Adrenal gland (tissue), 9 donors: ENCODE measurements at regions not wholly inside any gene's neighbourhood (a gene's known extent, or its start where the extent isn't known, plus 50 kb on each side); places are given as distances from the start of the nearest gene placed in this dataset.

Experiments used
- DNase-seq, 7 donors: peaks; one replicate each; pipeline ENCODE4 v3.0.0-alpha.2; 2019 to 2020
- H3K27ac ChIP-seq, 5 donors: fragments of 200-600 bp; sonication (generic) in 4 of 5; 1 replicate in 3 of 5; 2 replicates in 2 of 5; pipeline versions ENCODE4 v1.5.1 to v1.8.0; 2016 to 2020; ENCODE audit warnings: mild to moderate bottlenecking in 1 of 5
- H3K27me3 ChIP-seq: fragments of 200-600 bp; 2 replicates; pipeline ENCODE4 v1.8.0; 2021
- H3K36me3 ChIP-seq, 2 donors: fragments of 200-600 bp; replicated peaks in 1 of 2; 1 replicate in 1 of 2; 2 replicates in 1 of 2; pipeline versions ENCODE4 v1.5.1 to v1.8.0; 2018 to 2022
- H3K4me1 ChIP-seq, 2 donors: fragments of 200-600 bp; replicated peaks in 1 of 2; 1 replicate in 1 of 2; 2 replicates in 1 of 2; pipeline versions ENCODE4 v1.5.1 to v1.8.0; 2018 to 2021
- H3K4me3 ChIP-seq, 4 donors: fragments of 200-600 bp; sonication (generic) in 3 of 4; one replicate each; pipeline ENCODE4 v1.5.1; 2016 to 2018
- H3K9me3 ChIP-seq, 3 donors: fragments of 200-600 bp; sonication (generic) in 1 of 3; replicated peaks in 1 of 3; 1 replicate in 2 of 3; 2 replicates in 1 of 3; pipeline versions ENCODE4 v1.5.1 to v1.8.0; 2016 to 2021
- POLR2A ChIP-seq, 2 donors: fragments of 450-650 bp; IDR thresholded peaks; one replicate each; pipeline ENCODE4 v1.6.1; 2017; ENCODE audit warnings: antibody characterized with exemption in 2 of 2, mild to moderate bottlenecking in 2 of 2, moderate library complexity in 1 of 2
- WGBS, 4 donors: extraction: QIAGEN DNeasy Blood & Tissue Kit in 2 of 4; methylation state at CpG; one replicate each; pipeline versions ENCODE4 v1.1.5 to v1.1.7; 2013 to 2017; 5-methylcytosine and 5-hydroxymethylcytosine counted together
- intact Hi-C, 2 donors: fragments of 100-400 bp; cut with DNase I; formaldehyde crosslinking; loops; one replicate each; pipeline versions ENCODE4 v1.14.1 to v1.15.0; 2022 to 2023
- TF ChIP-seq, protein P1 (sequence below), 6 experiments: fragments of 450-650 bp in 4 of 6; fragments of 200-600 bp in 2 of 6; sonication (generic) in 1 of 6; IDR thresholded peaks; 1 replicate in 5 of 6; 2 replicates in 1 of 6; pipeline versions ENCODE4 v1.5.1 to v1.8.0; 2016 to 2021; ENCODE audit warnings: antibody characterized with exemption in 6 of 6, mild to moderate bottlenecking in 2 of 6, moderate library complexity in 1 of 6
- donor health status: healthy with polysubstance abuse.
- donor health status: Bipolar disorder and iron deficiency.
- donor health status: DM: yes; HTN: yes; CAD: no.
- donor health status: DM: no; HTN: no; CAD: no.
- donor health status: DM: no; HTN: no; CAD: no.

DNA sequence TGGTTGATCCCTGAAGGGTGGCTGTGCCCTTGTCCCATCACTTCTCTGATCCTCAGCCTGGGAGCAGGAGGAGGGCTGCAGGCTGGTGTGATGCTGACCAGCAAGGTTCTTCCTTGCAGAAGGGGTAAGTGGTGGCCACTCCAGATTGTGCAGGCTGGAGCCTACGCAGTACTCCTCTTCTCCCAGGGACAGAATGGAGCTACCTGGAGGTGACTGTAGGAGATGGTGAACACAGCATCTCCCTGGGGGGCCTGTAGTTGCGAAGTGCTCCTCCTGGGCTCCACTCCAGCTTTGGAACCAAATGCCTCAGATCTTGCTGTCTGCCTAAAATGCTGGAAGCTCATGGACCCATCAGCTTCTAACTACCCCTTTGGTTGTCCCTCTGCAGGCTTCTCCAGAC lies 323.6 kb upstream of the PODXL start:
- intact Hi-C loops, result no loop called here
- Histone ChIP-seq H3K4me1 (no peaks in the 10 kb centered on the region), H3K27me3 (no peaks in the 10 kb centered on the region), H3K9me3 (no peaks in the 10 kb centered on the region), H3K27ac (no peak overlapping the region), H3K4me3 (no peak overlapping the region), H3K36me3 (no peaks in the 10 kb centered on the region)
- no peak for DNase-seq
- TF ChIP-seq, protein P1, sequence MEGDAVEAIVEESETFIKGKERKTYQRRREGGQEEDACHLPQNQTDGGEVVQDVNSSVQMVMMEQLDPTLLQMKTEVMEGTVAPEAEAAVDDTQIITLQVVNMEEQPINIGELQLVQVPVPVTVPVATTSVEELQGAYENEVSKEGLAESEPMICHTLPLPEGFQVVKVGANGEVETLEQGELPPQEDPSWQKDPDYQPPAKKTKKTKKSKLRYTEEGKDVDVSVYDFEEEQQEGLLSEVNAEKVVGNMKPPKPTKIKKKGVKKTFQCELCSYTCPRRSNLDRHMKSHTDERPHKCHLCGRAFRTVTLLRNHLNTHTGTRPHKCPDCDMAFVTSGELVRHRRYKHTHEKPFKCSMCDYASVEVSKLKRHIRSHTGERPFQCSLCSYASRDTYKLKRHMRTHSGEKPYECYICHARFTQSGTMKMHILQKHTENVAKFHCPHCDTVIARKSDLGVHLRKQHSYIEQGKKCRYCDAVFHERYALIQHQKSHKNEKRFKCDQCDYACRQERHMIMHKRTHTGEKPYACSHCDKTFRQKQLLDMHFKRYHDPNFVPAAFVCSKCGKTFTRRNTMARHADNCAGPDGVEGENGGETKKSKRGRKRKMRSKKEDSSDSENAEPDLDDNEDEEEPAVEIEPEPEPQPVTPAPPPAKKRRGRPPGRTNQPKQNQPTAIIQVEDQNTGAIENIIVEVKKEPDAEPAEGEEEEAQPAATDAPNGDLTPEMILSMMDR (IDR thresholded peaks at IDR 0.05), result no peak
- no peak for TF ChIP-seq POLR2A (IDR thresholded peaks at IDR 0.05)
- 80 to 94% (median 82%) methylated on average over 1 to 2 of the region's 2 CpGs for WGBS, 4 donors

DNA sequence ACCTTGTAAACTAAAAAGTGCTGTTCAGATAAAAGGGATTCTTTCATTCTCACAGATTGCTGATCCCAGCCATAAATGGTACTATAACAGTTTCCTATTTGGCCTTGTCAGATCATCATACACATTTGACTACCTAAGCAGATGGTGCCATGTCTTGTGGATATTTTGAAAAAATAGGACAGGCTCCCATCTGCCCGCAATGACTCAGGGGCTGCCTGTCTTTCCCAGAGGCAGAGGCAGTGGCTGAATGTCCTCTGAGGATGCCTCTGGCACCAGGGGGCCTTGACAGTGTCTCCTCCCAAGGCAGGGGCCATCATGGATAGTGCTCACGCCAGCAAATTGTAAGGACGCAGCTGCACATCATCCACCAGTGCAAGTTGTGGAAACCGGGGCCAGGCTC lies 323.0 kb upstream of the PODXL start:
- 68 to 87% (median 84%) methylated on average over 4 of the region's 4 CpGs for WGBS, 4 donors
- Histone ChIP-seq H3K27ac (no peak overlapping the region), H3K36me3 (no peaks in the 10 kb centered on the region), H3K27me3 (no peaks in the 10 kb centered on the region), H3K4me1 (no peaks in the 10 kb centered on the region), H3K4me3 (no peak overlapping the region), H3K9me3 (no peaks in the 10 kb centered on the region)
- no peak for DNase-seq
- TF ChIP-seq, protein P1 (IDR thresholded peaks at IDR 0.05), result no peak
- no peak for TF ChIP-seq POLR2A (IDR thresholded peaks at IDR 0.05)
- intact Hi-C loops, result no loop called here

DNA sequence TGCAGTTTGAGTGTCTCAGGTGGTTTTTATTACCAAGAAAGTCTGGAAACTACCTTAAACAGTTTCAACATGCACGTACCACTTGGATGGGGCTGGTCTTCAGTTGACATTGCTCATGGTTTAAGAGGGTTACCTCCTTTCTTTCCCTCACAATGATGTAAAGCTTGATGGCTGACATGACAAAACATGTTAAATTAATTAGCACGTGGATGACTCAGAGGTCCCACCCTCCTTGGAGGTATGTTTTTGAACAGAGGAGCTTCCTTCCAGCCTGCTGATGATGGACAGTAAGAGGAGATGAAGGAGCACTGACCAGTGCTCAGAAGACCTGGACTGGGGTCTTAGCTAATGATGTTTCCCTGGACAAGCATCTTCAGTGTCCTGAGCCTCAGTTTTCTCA lies 322.3 kb upstream of the PODXL start:
- no peak overlapping the region for H3K27ac ChIP-seq
- H3K9me3 ChIP-seq, result no peaks in the 10 kb centered on the region
- WGBS, 4 donors, result 69 to 84% (median 76%) methylated on average over 2 of the region's 2 CpGs
- no peaks in the 10 kb centered on the region for H3K27me3 ChIP-seq
- no peaks in the 10 kb centered on the region for H3K4me1 ChIP-seq
- DNase-seq, result no peak
- no peaks in the 10 kb centered on the region for H3K36me3 ChIP-seq
- intact Hi-C loops, result no loop called here
- TF ChIP-seq, protein P1 (IDR thresholded peaks at IDR 0.05), result no peak
- TF ChIP-seq POLR2A (IDR thresholded peaks at IDR 0.05), result no peak
- H3K4me3 ChIP-seq, result no peak overlapping the region

DNA sequence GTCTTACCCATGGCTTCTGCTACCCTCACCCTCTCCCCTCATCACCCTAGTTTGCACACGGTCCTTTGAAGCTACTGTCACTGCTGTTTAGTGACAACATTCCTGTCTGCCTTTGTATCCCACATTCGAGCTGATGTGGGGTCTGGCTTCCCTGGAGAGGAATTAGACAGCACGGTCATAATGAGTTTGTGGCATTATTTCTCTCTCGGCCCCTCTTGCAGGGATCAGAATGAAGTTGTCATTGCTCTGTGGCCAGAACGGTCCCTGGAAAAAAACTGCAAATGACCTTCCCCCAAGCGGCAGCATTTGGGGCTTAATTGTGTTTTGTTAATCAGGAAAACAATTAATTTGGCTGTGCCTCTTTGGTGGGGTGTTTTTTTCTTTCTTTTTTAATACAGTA lies 317.2 kb upstream of the PODXL start:
- Histone ChIP-seq H3K4me3 (no peak overlapping the region), H3K4me1 (no peaks in the 10 kb centered on the region), H3K9me3 (no peaks in the 10 kb centered on the region), H3K27me3 (no peaks in the 10 kb centered on the region), H3K27ac (no peak overlapping the region), H3K36me3 (no peaks in the 10 kb centered on the region)
- 45 to 58% (median 50%) methylated on average over 6 of the region's 6 CpGs for WGBS, 4 donors
- intact Hi-C loops, result no loop called here
- no peak for TF ChIP-seq POLR2A (IDR thresholded peaks at IDR 0.05)
- TF ChIP-seq, protein P1 (IDR thresholded peaks at IDR 0.05), result no peak
- DNase-seq, result no peak
